Muscle layer of duodenum (tissue), 2 donors: ENCODE measurements at regions not wholly inside any gene's neighbourhood (a gene's known extent, or its start where the extent isn't known, plus 50 kb on each side); places are given as distances from the start of the nearest gene placed in this dataset.

ENCODE experiments used
- H3K27ac ChIP-seq: one replicate; pipeline ENCODE4 v1.7.0; 2013; ENCODE audit warnings: mild to moderate bottlenecking, low read length
- H3K27me3 ChIP-seq: one replicate; pipeline ENCODE4 v1.7.0; 2013; ENCODE audit warnings: low read depth, mild to moderate bottlenecking, control low read depth, low read length
- H3K36me3 ChIP-seq, 2 donors: one replicate each; pipeline ENCODE4 v1.7.0; 2013; ENCODE audit warnings: low read length in 2 of 2, control low read depth in 1 of 2, mild to moderate bottlenecking in 1 of 2; ENCODE audit not compliant: insufficient read depth in 2 of 2, control insufficient read depth in 1 of 2
- H3K4me1 ChIP-seq, 2 donors: one replicate each; pipeline ENCODE4 v1.7.0; 2013; ENCODE audit warnings: low read length in 2 of 2, mild to moderate bottlenecking in 2 of 2, control low read depth in 1 of 2, moderate library complexity in 1 of 2; ENCODE audit not compliant: insufficient read depth in 2 of 2, control insufficient read depth in 1 of 2
- H3K4me3 ChIP-seq, 2 donors: one replicate each; pipeline ENCODE4 v1.7.0; 2013; ENCODE audit warnings: low read length in 2 of 2, low read depth in 1 of 2, mild to moderate bottlenecking in 1 of 2
- H3K9me3 ChIP-seq, 2 donors: one replicate each; pipeline ENCODE4 v1.7.0; 2013; ENCODE audit warnings: low read length in 2 of 2, control low read depth in 1 of 2, mild to moderate bottlenecking in 1 of 2; ENCODE audit not compliant: control insufficient read depth in 1 of 2
- donor health status: healthy.

- Histone ChIP-seq H3K27ac (no peak overlapping the region), H3K27me3 (no peaks in the 10 kb centered on the region), H3K36me3 (no peaks in the 10 kb centered on the region), H3K4me3 (no peak overlapping the region), H3K4me1 (no peaks in the 10 kb centered on the region), H3K9me3 (no peaks in the 10 kb centered on the region)
Observed at GRCh38 chrX:39840133-39840532, 257.6 kb downstream of the BCOR start.

- no peak overlapping the region for H3K27ac ChIP-seq
- H3K9me3 ChIP-seq = no peaks in the 10 kb centered on the region
- no peaks in the 10 kb centered on the region for H3K36me3 ChIP-seq
- H3K4me1 ChIP-seq = no peaks in the 10 kb centered on the region
- no peak overlapping the region for H3K4me3 ChIP-seq
- no peaks in the 10 kb centered on the region for H3K27me3 ChIP-seq
Observed at GRCh38 chrX:39840581-39841093, 257.1 kb downstream of the BCOR start.

GRCh38 chrX:39841604-39842003, 256.2 kb downstream of the BCOR start:
- Histone ChIP-seq H3K4me1 (no peaks in the 10 kb centered on the region), H3K27me3 (no peaks in the 10 kb centered on the region), H3K4me3 (no peak overlapping the region), H3K27ac (no peak overlapping the region), H3K9me3 (no peaks in the 10 kb centered on the region), H3K36me3 (no peaks in the 10 kb centered on the region)

GRCh38 chrX:39842281-39842973, 255.3 kb downstream of the BCOR start:
- Histone ChIP-seq H3K4me3 (no peak overlapping the region), H3K27ac (no peak overlapping the region), H3K4me1 (no peaks in the 10 kb centered on the region), H3K9me3 (no peaks in the 10 kb centered on the region), H3K27me3 (no peaks in the 10 kb centered on the region), H3K36me3 (no peaks in the 10 kb centered on the region)

GRCh38 chrX:39843318-39843717, 254.4 kb downstream of the BCOR start:
- Histone ChIP-seq H3K27ac (no peak overlapping the region), H3K36me3 (no peaks in the 10 kb centered on the region), H3K4me1 (no peaks in the 10 kb centered on the region), H3K4me3 (no peak overlapping the region), H3K27me3 (no peaks in the 10 kb centered on the region), H3K9me3 (no peaks in the 10 kb centered on the region)

- Histone ChIP-seq H3K9me3 (no peaks in the 10 kb centered on the region), H3K4me3 (no peak overlapping the region), H3K4me1 (no peaks in the 10 kb centered on the region), H3K27ac (no peak overlapping the region), H3K36me3 (no peaks in the 10 kb centered on the region), H3K27me3 (no peaks in the 10 kb centered on the region)
Observed at GRCh38 chrX:39845233-39845632, 252.5 kb downstream of the BCOR start.

GRCh38 chrX:39846460-39846859, 251.3 kb downstream of the BCOR start:
- Histone ChIP-seq H3K4me1 (no peaks in the 10 kb centered on the region), H3K36me3 (no peaks in the 10 kb centered on the region), H3K9me3 (no peaks in the 10 kb centered on the region), H3K27ac (no peak overlapping the region), H3K27me3 (no peaks in the 10 kb centered on the region), H3K4me3 (no peak overlapping the region)

- Histone ChIP-seq H3K27me3 (no peaks in the 10 kb centered on the region), H3K36me3 (no peaks in the 10 kb centered on the region), H3K27ac (no peak overlapping the region), H3K4me3 (no peak overlapping the region), H3K9me3 (no peaks in the 10 kb centered on the region), H3K4me1 (no peaks in the 10 kb centered on the region)
Observed at GRCh38 chrX:39848243-39848642, 249.5 kb downstream of the BCOR start.

GRCh38 chrX:39848900-39849299, 248.9 kb downstream of the BCOR start:
- no peaks in the 10 kb centered on the region for H3K4me1 ChIP-seq
- H3K4me3 ChIP-seq = no peak overlapping the region
- no peaks in the 10 kb centered on the region for H3K27me3 ChIP-seq
- H3K27ac ChIP-seq = no peak overlapping the region
- H3K36me3 ChIP-seq = no peaks in the 10 kb centered on the region
- no peaks in the 10 kb centered on the region for H3K9me3 ChIP-seq

GRCh38 chrX:39850209-39850608, 247.5 kb downstream of the BCOR start:
- Histone ChIP-seq H3K36me3 (no peaks in the 10 kb centered on the region), H3K4me3 (no peak overlapping the region), H3K9me3 (no peaks in the 10 kb centered on the region), H3K27me3 (no peaks in the 10 kb centered on the region), H3K27ac (no peak overlapping the region), H3K4me1 (no peaks in the 10 kb centered on the region)

- Histone ChIP-seq H3K4me1 (no peaks in the 10 kb centered on the region), H3K27ac (no peak overlapping the region), H3K36me3 (no peaks in the 10 kb centered on the region), H3K27me3 (no peaks in the 10 kb centered on the region), H3K4me3 (no peak overlapping the region), H3K9me3 (no peaks in the 10 kb centered on the region)
Observed at GRCh38 chrX:39850630-39851152, 247.1 kb downstream of the BCOR start.
